WTC11 (cell line): ENCODE measurements at regions not wholly inside any gene's neighbourhood (a gene's known extent, or its start where the extent isn't known, plus 50 kb on each side); places are given as distances from the start of the nearest gene placed in this dataset.

Experiments used
- ATAC-seq: fragments of 200-7000 bp; cut with Tn5 transposase; 2 replicates; pipeline ENCODE4 v1.10.0; 2021; ENCODE audit warnings: mild to moderate bottlenecking, moderate library complexity
- CTCF ChIA-PET: fragments of 300-600 bp; sonication (Branson Sonifier 250); formaldehyde crosslinking; loops from one replicate; lab custom pipeline; 2021; ENCODE audit warnings: antibody characterized with exemption; lab: Charles Lee
- POLR2A ChIA-PET: fragments of 350-600 bp; sonication (Branson Sonifier 250); formaldehyde crosslinking; loops from one replicate; lab custom pipeline; 2021; ENCODE audit warnings: antibody characterized with exemption; lab: Charles Lee
- DNase-seq: peaks from one replicate; pipeline ENCODE4 v3.0.0; 2021; ENCODE audit warnings: low spot score
- H3K27ac Mint-ChIP-seq: 2 replicates; pipeline ENCODE4 v1.8.0; 2021; ENCODE audit warnings: mixed read lengths
- H3K27me3 Mint-ChIP-seq: 2 replicates; pipeline ENCODE4 v1.8.0; 2021; ENCODE audit warnings: low read depth, mild to moderate bottlenecking, moderate library complexity, mixed read lengths
- H3K36me3 Mint-ChIP-seq: 2 replicates; pipeline ENCODE4 v1.8.0; 2021; ENCODE audit warnings: mixed read lengths
- H3K4me1 Mint-ChIP-seq: 2 replicates; pipeline ENCODE4 v1.8.0; 2022; ENCODE audit warnings: mixed read lengths
- H3K4me3 Mint-ChIP-seq: 2 replicates; pipeline ENCODE4 v1.8.0; 2021; ENCODE audit warnings: mild to moderate bottlenecking, moderate library complexity, mixed read lengths
- H3K9me3 Mint-ChIP-seq: 2 replicates; pipeline ENCODE4 v1.8.0; 2021; ENCODE audit warnings: mixed read lengths
- AFF4 ChIP-seq: sonication (generic); formaldehyde crosslinking; IDR thresholded peaks from 2 replicates; pipeline ENCODE4 v1.8.1; 2023; ENCODE audit warnings: mild to moderate bottlenecking, missing genetic modification reagents, borderline replicate concordance
- ATF2 ChIP-seq: sonication (generic); formaldehyde crosslinking; IDR thresholded peaks from 2 replicates; pipeline ENCODE4 v1.8.1; 2022; ENCODE audit warnings: low read depth, missing genetic modification reagents, borderline replicate concordance
- E2F4 ChIP-seq: sonication (generic); formaldehyde crosslinking; IDR thresholded peaks from 2 replicates; pipeline ENCODE4 v1.8.1; 2022; ENCODE audit warnings: low read depth, mild to moderate bottlenecking, moderate library complexity, missing genetic modification reagents, borderline replicate concordance
- FOXP1 ChIP-seq: sonication (generic); formaldehyde crosslinking; IDR thresholded peaks from 2 replicates; pipeline ENCODE4 v1.8.0; 2022; ENCODE audit warnings: missing genetic modification reagents, mild to moderate bottlenecking, moderate library complexity, borderline replicate concordance
- GABPB1 ChIP-seq: sonication (generic); formaldehyde crosslinking; IDR thresholded peaks from 2 replicates; pipeline ENCODE4 v1.8.1; 2023; ENCODE audit warnings: mild to moderate bottlenecking, missing genetic modification reagents
- NR1H2 ChIP-seq: sonication (generic); formaldehyde crosslinking; IDR thresholded peaks from 2 replicates; pipeline ENCODE4 v1.9.0; 2021; ENCODE audit warnings: mild to moderate bottlenecking, moderate library complexity, missing genetic modification reagents
- OVOL2 ChIP-seq: fragments of 250-450 bp; sonication (Bioruptor Pico); IDR thresholded peaks from 2 replicates; pipeline ENCODE4 v1.9.0; 2021; ENCODE audit warnings: mild to moderate bottlenecking, borderline replicate concordance
- PREB ChIP-seq: sonication (generic); formaldehyde crosslinking; IDR thresholded peaks from 2 replicates; pipeline ENCODE4 v1.8.1; 2022; ENCODE audit warnings: mild to moderate bottlenecking, missing genetic modification reagents, moderate library complexity, borderline replicate concordance
- RORB ChIP-seq: fragments of 250-450 bp; sonication (Bioruptor Pico); IDR thresholded peaks from 2 replicates; pipeline ENCODE4 v1.9.0; 2021; ENCODE audit warnings: mild to moderate bottlenecking
- SOX15 ChIP-seq: fragments of 250-450 bp; sonication (Bioruptor Pico); IDR thresholded peaks from 2 replicates; pipeline ENCODE4 v1.9.0; 2021; ENCODE audit warnings: mild to moderate bottlenecking
- ZNF281 ChIP-seq: sonication (generic); formaldehyde crosslinking; IDR thresholded peaks from 2 replicates; pipeline ENCODE4 v1.8.0; 2023; ENCODE audit warnings: mild to moderate bottlenecking, missing genetic modification reagents
- TF ChIP-seq, protein P1 (sequence below): sonication (generic); formaldehyde crosslinking; IDR thresholded peaks from 2 replicates; pipeline ENCODE4 v1.8.0; 2022; ENCODE audit warnings: mild to moderate bottlenecking, missing genetic modification reagents
- TF ChIP-seq, protein P2 (sequence below): sonication (generic); formaldehyde crosslinking; IDR thresholded peaks from 2 replicates; pipeline ENCODE4 v1.8.0; 2022; ENCODE audit warnings: missing genetic modification reagents

GRCh38 chr5:18216016-18216415, 581.8 kb downstream of the TAF11L14 start:
- Mint-ChIP-seq H3K9me3 (peaks cover 38% of the 10 kb centered on the region), H3K4me3 (no peak overlapping the region), H3K4me1 (peaks cover 11% of the 10 kb centered on the region), H3K36me3 (peaks cover 9% of the 10 kb centered on the region), H3K27me3 (no peaks in the 10 kb centered on the region)
- CTCF ChIA-PET = no interaction called here
- no peak for DNase-seq
- POLR2A ChIA-PET = no interaction called here
- ATAC-seq = no peak
- no peak for TF ChIP-seq E2F4 (CRISPR knock-in tag)
- no peak for TF ChIP-seq AFF4 (CRISPR knock-in tag)
- TF ChIP-seq, protein P1, sequence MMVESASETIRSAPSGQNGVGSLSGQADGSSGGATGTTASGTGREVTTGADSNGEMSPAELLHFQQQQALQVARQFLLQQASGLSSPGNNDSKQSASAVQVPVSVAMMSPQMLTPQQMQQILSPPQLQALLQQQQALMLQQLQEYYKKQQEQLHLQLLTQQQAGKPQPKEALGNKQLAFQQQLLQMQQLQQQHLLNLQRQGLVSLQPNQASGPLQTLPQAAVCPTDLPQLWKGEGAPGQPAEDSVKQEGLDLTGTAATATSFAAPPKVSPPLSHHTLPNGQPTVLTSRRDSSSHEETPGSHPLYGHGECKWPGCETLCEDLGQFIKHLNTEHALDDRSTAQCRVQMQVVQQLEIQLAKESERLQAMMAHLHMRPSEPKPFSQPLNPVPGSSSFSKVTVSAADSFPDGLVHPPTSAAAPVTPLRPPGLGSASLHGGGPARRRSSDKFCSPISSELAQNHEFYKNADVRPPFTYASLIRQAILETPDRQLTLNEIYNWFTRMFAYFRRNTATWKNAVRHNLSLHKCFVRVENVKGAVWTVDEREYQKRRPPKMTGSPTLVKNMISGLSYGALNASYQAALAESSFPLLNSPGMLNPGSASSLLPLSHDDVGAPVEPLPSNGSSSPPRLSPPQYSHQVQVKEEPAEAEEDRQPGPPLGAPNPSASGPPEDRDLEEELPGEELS (CRISPR knock-in tag) = no peak
- no peak for TF ChIP-seq GABPB1 (CRISPR knock-in tag)
- no peak for TF ChIP-seq OVOL2 (CRISPR knock-in tag)
- TF ChIP-seq RORB = no peak
- TF ChIP-seq PREB = no peak
- TF ChIP-seq, protein P2, sequence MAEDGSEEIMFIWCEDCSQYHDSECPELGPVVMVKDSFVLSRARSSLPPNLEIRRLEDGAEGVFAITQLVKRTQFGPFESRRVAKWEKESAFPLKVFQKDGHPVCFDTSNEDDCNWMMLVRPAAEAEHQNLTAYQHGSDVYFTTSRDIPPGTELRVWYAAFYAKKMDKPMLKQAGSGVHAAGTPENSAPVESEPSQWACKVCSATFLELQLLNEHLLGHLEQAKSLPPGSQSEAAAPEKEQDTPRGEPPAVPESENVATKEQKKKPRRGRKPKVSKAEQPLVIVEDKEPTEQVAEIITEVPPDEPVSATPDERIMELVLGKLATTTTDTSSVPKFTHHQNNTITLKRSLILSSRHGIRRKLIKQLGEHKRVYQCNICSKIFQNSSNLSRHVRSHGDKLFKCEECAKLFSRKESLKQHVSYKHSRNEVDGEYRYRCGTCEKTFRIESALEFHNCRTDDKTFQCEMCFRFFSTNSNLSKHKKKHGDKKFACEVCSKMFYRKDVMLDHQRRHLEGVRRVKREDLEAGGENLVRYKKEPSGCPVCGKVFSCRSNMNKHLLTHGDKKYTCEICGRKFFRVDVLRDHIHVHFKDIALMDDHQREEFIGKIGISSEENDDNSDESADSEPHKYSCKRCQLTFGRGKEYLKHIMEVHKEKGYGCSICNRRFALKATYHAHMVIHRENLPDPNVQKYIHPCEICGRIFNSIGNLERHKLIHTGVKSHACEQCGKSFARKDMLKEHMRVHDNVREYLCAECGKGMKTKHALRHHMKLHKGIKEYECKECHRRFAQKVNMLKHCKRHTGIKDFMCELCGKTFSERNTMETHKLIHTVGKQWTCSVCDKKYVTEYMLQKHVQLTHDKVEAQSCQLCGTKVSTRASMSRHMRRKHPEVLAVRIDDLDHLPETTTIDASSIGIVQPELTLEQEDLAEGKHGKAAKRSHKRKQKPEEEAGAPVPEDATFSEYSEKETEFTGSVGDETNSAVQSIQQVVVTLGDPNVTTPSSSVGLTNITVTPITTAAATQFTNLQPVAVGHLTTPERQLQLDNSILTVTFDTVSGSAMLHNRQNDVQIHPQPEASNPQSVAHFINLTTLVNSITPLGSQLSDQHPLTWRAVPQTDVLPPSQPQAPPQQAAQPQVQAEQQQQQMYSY (CRISPR knock-in tag) = no peak
- no peak for TF ChIP-seq ATF2
- no peak for TF ChIP-seq ZNF281 (CRISPR knock-in tag)
- no peak for TF ChIP-seq FOXP1 (CRISPR knock-in tag)
- no peak for TF ChIP-seq NR1H2
- no peak for TF ChIP-seq SOX15
- TF ChIP-seq, all 79 proteins: peak for 0
- H3K27ac Mint-ChIP-seq = no peak overlapping the region
